ENCODE measurements at regions not wholly inside any gene's neighbourhood (a gene's known extent, or its start where the extent isn't known, plus 50 kb on each side); places are given as distances from the start of the nearest gene placed in this dataset.

DNA sequence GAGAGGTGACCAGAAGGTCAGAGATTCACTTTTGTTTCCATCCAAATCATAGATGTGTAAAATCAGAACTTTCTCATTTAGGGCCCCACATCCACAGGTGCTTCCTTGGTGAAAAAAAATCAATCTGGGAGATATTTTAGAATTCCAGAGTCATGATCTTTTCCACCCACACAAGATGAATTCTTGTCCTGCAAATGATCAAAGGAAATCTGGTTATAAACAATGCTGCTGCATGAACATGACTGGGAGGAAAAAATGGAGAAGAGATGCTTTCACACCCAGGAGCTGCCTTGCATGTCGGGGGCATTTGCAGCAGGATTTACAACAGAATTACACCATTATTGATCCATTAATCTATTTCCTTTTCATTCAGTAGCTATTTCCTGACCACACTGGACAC is 106.5 kb upstream of the TMEM72 start:
- H3K79me2 ChIP-seq (ENCODE audit: control insufficient read depth, insufficient read depth, low read length) = no peaks in the 10 kb centered on the region
- peaks cover 0 to 3% of the 10 kb centered on the region in 2 experiments; a peak in 1 of 5 replicates for H3K27me3 ChIP-seq (ENCODE audit: control insufficient read depth in 2 of 2, insufficient read depth in 2 of 2, low read length in 2 of 2)
- no peak overlapping the region for H3K9ac ChIP-seq (ENCODE audit: insufficient read depth in 1 of 2, low read depth in 2 of 2, low read length in 2 of 2)
- POLR2A ChIA-PET = no interaction called here
- no peaks in the 10 kb centered on the region for H4K20me1 ChIP-seq (replicated peaks; ENCODE audit: control insufficient read depth, insufficient read depth, low read length)
- ATAC-seq (no peak), FAIRE-seq (no peak), DNase-seq (ENCODE audit: extremely low read depth in 1 of 4, low spot score in 3 of 4) (no peak)
- TF ChIP-seq ZNF512 (tag; IDR thresholded peaks at IDR 0.05) = no peak
- TF ChIP-seq HDAC8 (tag; IDR thresholded peaks at IDR 0.05) = no peak
- TF ChIP-seq JUND (IDR thresholded peaks at IDR 0.05; ENCODE audit: borderline replicate concordance, low read depth, low read length) = no peak
- TF ChIP-seq JUND (tag; IDR thresholded peaks at IDR 0.05; ENCODE audit: borderline replicate concordance, low read depth, low read length) = no peak
- TF ChIP-seq JUN (IDR thresholded peaks at IDR 0.05; ENCODE audit: borderline replicate concordance, low read depth, low read length) = no peak
- TF ChIP-seq JUN (CRISPR knock-in tag; IDR thresholded peaks at IDR 0.05; ENCODE audit: borderline replicate concordance) = no peak
- TF ChIP-seq ZNF77 (CRISPR knock-in tag; IDR thresholded peaks at IDR 0.05) = no peak
- no peak for TF ChIP-seq ZKSCAN3 (CRISPR knock-in tag; IDR thresholded peaks at IDR 0.05)
- TF ChIP-seq MXD1 (CRISPR knock-in tag; IDR thresholded peaks at IDR 0.05; ENCODE audit: borderline replicate concordance, poor library complexity, severe bottlenecking) = no peak
- no peak for TF ChIP-seq SMARCC2 (IDR thresholded peaks at IDR 0.05; ENCODE audit: low read depth)
- TF ChIP-seq TARDBP (IDR thresholded peaks at IDR 0.05) = no peak
- no peak for TF ChIP-seq XRCC4 (IDR thresholded peaks at IDR 0.05; ENCODE audit: extremely low read depth, insufficient read depth, insufficient read length)
- no peak for TF ChIP-seq HDAC2 (IDR thresholded peaks at IDR 0.05)
- TF ChIP-seq RUNX1 (IDR thresholded peaks at IDR 0.05; ENCODE audit: low read depth) = no peak
- TF ChIP-seq SREBF1 (IDR thresholded peaks at IDR 0.05; ENCODE audit: borderline replicate concordance, low read depth, low read length) = no peak
- TF ChIP-seq STAG1 (CRISPR knock-in tag; IDR thresholded peaks at IDR 0.05; ENCODE audit: borderline replicate concordance) = no peak
- no peak for TF ChIP-seq CHD2 (IDR thresholded peaks at IDR 0.05; ENCODE audit: low read depth, low read length)
- no TSS peak for BruUV-seq (replicated peaks)
- no peak overlapping the region for H3K4me3 ChIP-seq
- H3K9me3 ChIP-seq (replicated peaks; ENCODE audit: control insufficient read depth, insufficient read depth, low read depth, low read length) = no peaks in the 10 kb centered on the region
- no peaks in the 10 kb centered on the region for H3K4me1 ChIP-seq (replicated peaks in 1 of 2; ENCODE audit: control insufficient read depth in 2 of 2, insufficient read depth in 2 of 2, low read length in 2 of 2)
- no peak overlapping the region for H2AFZ ChIP-seq (ENCODE audit: low read depth, low read length)
- H3K27ac ChIP-seq (ENCODE audit: extremely low read depth, low read depth, low read length) = no peak overlapping the region
- WGBS (ENCODE audit: insufficient coverage, low coverage, missing lambda C conversion rate) = 5% methylated on average over 1 of the region's 1 CpG
- CTCF ChIA-PET (ENCODE audit: low intra/inter-chr PET ratio) = no interaction called here
- in situ Hi-C loops (cut with MboI) = no loop called here
- H3K4me2 ChIP-seq (ENCODE audit: insufficient read depth, low read length) = no peak overlapping the region
- intact Hi-C loops (cut with micrococcal nuclease) = no loop called here
- no peaks in the 10 kb centered on the region for H3K36me3 ChIP-seq (ENCODE audit: control insufficient read depth, insufficient read depth, low read length)
- no peaks in the 10 kb centered on the region for H3K9me1 ChIP-seq (ENCODE audit: control insufficient read depth, insufficient read depth, low read length)

Measured in K562 (cell line).